HEK293 (cell line): ENCODE measurements at regions not wholly inside any gene's neighbourhood (a gene's known extent, or its start where the extent isn't known, plus 50 kb on each side); places are given as distances from the start of the nearest gene placed in this dataset.

Source experiments
- CTCF ChIA-PET: fragments of 350-600 bp; formaldehyde crosslinking; extraction: SDS; loops from one replicate; lab custom pipeline; 2021; ENCODE audit warnings: antibody characterized with exemption; lab: Yijun Ruan, JAX
- POLR2A ChIA-PET: fragments of 300-600 bp; formaldehyde crosslinking; extraction: SDS; loops from one replicate; lab custom pipeline; 2020; ENCODE audit warnings: antibody characterized with exemption, inconsistent platforms; lab: Yijun Ruan, JAX
- H3K27ac ChIP-seq: fragments of 200-500 bp; sonication (Bioruptor generic); 2 replicates; pipeline ENCODE4 v1.5.1; 2014; ENCODE audit warnings: low read depth, low read length, control low read depth, inconsistent platforms; ENCODE audit errors: extremely low read depth
- H3K36me3 ChIP-seq, 2 experiments: fragments of 200-500 bp in 1 of 2; sonication (Bioruptor generic) in 1 of 2; 1 replicate in 1 of 2; 2 replicates in 1 of 2; pipeline ENCODE4 v1.5.1; 2014 to 2017; ENCODE audit warnings: inconsistent platforms in 2 of 2, low read length in 2 of 2; ENCODE audit not compliant: control insufficient read depth in 2 of 2, insufficient read depth in 1 of 2
- H3K4me1 ChIP-seq: fragments of 200-500 bp; sonication (Bioruptor generic); 2 replicates; pipeline ENCODE4 v1.5.1; 2014; ENCODE audit warnings: mild to moderate bottlenecking, low read length, inconsistent platforms; ENCODE audit not compliant: control insufficient read depth, insufficient read depth
- H3K4me3 ChIP-seq: 2 replicates; pipeline ENCODE4 v1.5.1; 2011; ENCODE audit warnings: low read depth, mild to moderate bottlenecking, control low read depth, low read length, moderate library complexity
- H3K9me3 ChIP-seq: fragments of 200-500 bp; sonication (Bioruptor generic); 2 replicates; pipeline ENCODE4 v1.5.1; 2014; ENCODE audit warnings: low read depth, low read length, inconsistent platforms; ENCODE audit not compliant: control insufficient read depth, insufficient read depth
- BCL6B ChIP-seq: fragments of 450-650 bp; formaldehyde crosslinking; IDR thresholded peaks from 2 replicates; pipeline ENCODE4 v1.5.1; 2017; ENCODE audit warnings: missing biosample characterization, missing genetic modification characterization
- GFI1B ChIP-seq: fragments of 450-650 bp; formaldehyde crosslinking; IDR thresholded peaks from 2 replicates; pipeline ENCODE4 v1.5.1; 2016; ENCODE audit warnings: missing biosample characterization, missing genetic modification characterization
- GLIS1 ChIP-seq: fragments of 450-650 bp; formaldehyde crosslinking; IDR thresholded peaks from 2 replicates; pipeline ENCODE4 v1.5.1; 2016; ENCODE audit warnings: missing biosample characterization, missing genetic modification characterization
- HOXA7 ChIP-seq: sonication (generic); formaldehyde crosslinking; IDR thresholded peaks from 2 replicates; pipeline ENCODE4 v1.8.1; 2022; ENCODE audit warnings: missing genetic modification reagents, borderline replicate concordance
- KLF10 ChIP-seq: fragments of 450-650 bp; IDR thresholded peaks from 2 replicates; pipeline ENCODE4 v1.5.1; 2018; ENCODE audit warnings: missing biosample characterization, mild to moderate bottlenecking, missing genetic modification characterization
- KLF7 ChIP-seq: fragments of 450-650 bp; formaldehyde crosslinking; IDR thresholded peaks from 2 replicates; pipeline ENCODE4 v1.5.1; 2016; ENCODE audit warnings: missing biosample characterization, missing genetic modification characterization, borderline replicate concordance
- MZF1 ChIP-seq: fragments of 450-650 bp; formaldehyde crosslinking; IDR thresholded peaks from 2 replicates; pipeline ENCODE4 v1.5.1; 2017; ENCODE audit warnings: missing biosample characterization, missing genetic modification characterization, borderline replicate concordance
- SP2 ChIP-seq: fragments of 450-650 bp; formaldehyde crosslinking; IDR thresholded peaks from 2 replicates; pipeline ENCODE4 v1.5.1; 2016; ENCODE audit warnings: missing biosample characterization, missing genetic modification characterization
- ZBTB21 ChIP-seq: fragments of 450-650 bp; formaldehyde crosslinking; IDR thresholded peaks from 2 replicates; pipeline ENCODE4 v1.5.1; 2017; ENCODE audit warnings: missing biosample characterization, missing genetic modification characterization
- ZBTB7A ChIP-seq: fragments of 450-650 bp; formaldehyde crosslinking; IDR thresholded peaks from 2 replicates; pipeline ENCODE4 v1.5.1; 2016; ENCODE audit warnings: low read depth, missing biosample characterization, missing genetic modification characterization
- ZFP3 ChIP-seq: fragments of 450-650 bp; formaldehyde crosslinking; IDR thresholded peaks from 2 replicates; pipeline ENCODE4 v1.5.1; 2016; ENCODE audit warnings: low read depth, missing biosample characterization, missing genetic modification characterization
- ZNF10 ChIP-seq: fragments of 450-650 bp; formaldehyde crosslinking; IDR thresholded peaks from 2 replicates; pipeline ENCODE4 v1.5.1; 2017; ENCODE audit warnings: missing biosample characterization, missing genetic modification characterization
- ZNF112 ChIP-seq: fragments of 450-650 bp; formaldehyde crosslinking; IDR thresholded peaks from 2 replicates; pipeline ENCODE4 v1.5.0; 2017; ENCODE audit warnings: missing biosample characterization, missing genetic modification characterization
- ZNF155 ChIP-seq: fragments of 450-650 bp; formaldehyde crosslinking; IDR thresholded peaks from 2 replicates; pipeline ENCODE4 v1.5.1; 2016; ENCODE audit warnings: missing biosample characterization, missing genetic modification characterization
- ZNF24 ChIP-seq: fragments of 450-650 bp; formaldehyde crosslinking; IDR thresholded peaks from 2 replicates; pipeline ENCODE4 v1.5.1; 2016; ENCODE audit warnings: missing biosample characterization, missing genetic modification characterization
- ZNF335 ChIP-seq: fragments of 450-650 bp; formaldehyde crosslinking; conservative IDR thresholded peaks from 2 replicates; pipeline ENCODE4 v1.5.1; 2016; ENCODE audit warnings: missing biosample characterization, missing genetic modification characterization
- ZNF501 ChIP-seq: fragments of 450-650 bp; formaldehyde crosslinking; IDR thresholded peaks from 2 replicates; pipeline ENCODE4 v1.5.1; 2016; ENCODE audit warnings: missing biosample characterization, missing genetic modification characterization
- ZNF514 ChIP-seq: fragments of 450-650 bp; formaldehyde crosslinking; IDR thresholded peaks from 2 replicates; pipeline ENCODE4 v1.5.1; 2016; ENCODE audit warnings: missing biosample characterization, missing genetic modification characterization
- ZNF521 ChIP-seq: fragments of 450-650 bp; formaldehyde crosslinking; IDR thresholded peaks from 2 replicates; pipeline ENCODE4 v1.5.1; 2017; ENCODE audit warnings: missing biosample characterization, mild to moderate bottlenecking, missing genetic modification characterization
- ZNF560 ChIP-seq: fragments of 450-650 bp; formaldehyde crosslinking; IDR thresholded peaks from 2 replicates; pipeline ENCODE4 v1.5.1; 2017; ENCODE audit warnings: missing biosample characterization, missing genetic modification characterization, borderline replicate concordance
- ZNF621 ChIP-seq: fragments of 450-650 bp; formaldehyde crosslinking; IDR thresholded peaks from 2 replicates; pipeline ENCODE4 v1.5.1; 2017; ENCODE audit warnings: missing biosample characterization, missing genetic modification characterization
- ZNF629 ChIP-seq: fragments of 450-650 bp; formaldehyde crosslinking; IDR thresholded peaks from 2 replicates; pipeline ENCODE4 v1.5.1; 2017; ENCODE audit warnings: missing biosample characterization, missing genetic modification characterization
- ZNF677 ChIP-seq: fragments of 450-650 bp; IDR thresholded peaks from 2 replicates; pipeline ENCODE4 v1.5.0; 2018; ENCODE audit warnings: missing biosample characterization, mild to moderate bottlenecking, missing genetic modification characterization, moderate library complexity
- ZNF777 ChIP-seq: fragments of 450-650 bp; formaldehyde crosslinking; IDR thresholded peaks from 2 replicates; pipeline ENCODE4 v1.5.1; 2017; ENCODE audit warnings: missing biosample characterization, missing genetic modification characterization, borderline replicate concordance
- ZNF830 ChIP-seq: fragments of 450-650 bp; IDR thresholded peaks from 2 replicates; pipeline ENCODE4 v1.5.0; 2018; ENCODE audit warnings: missing biosample characterization, missing genetic modification characterization, low read depth, mild to moderate bottlenecking, moderate library complexity
- TF ChIP-seq, protein P1 (sequence below): fragments of 450-650 bp; formaldehyde crosslinking; IDR thresholded peaks from 2 replicates; pipeline ENCODE4 v1.5.1; 2016; ENCODE audit warnings: missing biosample characterization, missing genetic modification characterization

- no peak for TF ChIP-seq ZNF621 (tag by site-specific recombination)
- TF ChIP-seq, all 188 proteins: peak for 0
Measured at GRCh38 chr7:15929411-15929810, 242.9 kb upstream of the MEOX2 start (continued).

GRCh38 chr7:15925608-15926007, 239.1 kb upstream of the MEOX2 start:
- Histone ChIP-seq H3K36me3 (no peaks in the 10 kb centered on the region), H3K9me3 (no peaks in the 10 kb centered on the region), H3K4me3 (no peak overlapping the region), H3K27ac (no peak overlapping the region), H3K4me1 (no peaks in the 10 kb centered on the region)
- no peak for TF ChIP-seq GFI1B (tag by site-specific recombination)
- TF ChIP-seq ZNF335 (tag by site-specific recombination) = no peak
- no peak for TF ChIP-seq ZNF24 (tag by site-specific recombination)
- no peak for TF ChIP-seq SP2 (tag by site-specific recombination)
- no peak for TF ChIP-seq KLF7 (tag by site-specific recombination)
- no peak for TF ChIP-seq ZNF10
- no peak for TF ChIP-seq ZNF830 (tag by site-specific recombination)
- TF ChIP-seq ZBTB21 (tag by site-specific recombination) = no peak
- TF ChIP-seq, protein P1, sequence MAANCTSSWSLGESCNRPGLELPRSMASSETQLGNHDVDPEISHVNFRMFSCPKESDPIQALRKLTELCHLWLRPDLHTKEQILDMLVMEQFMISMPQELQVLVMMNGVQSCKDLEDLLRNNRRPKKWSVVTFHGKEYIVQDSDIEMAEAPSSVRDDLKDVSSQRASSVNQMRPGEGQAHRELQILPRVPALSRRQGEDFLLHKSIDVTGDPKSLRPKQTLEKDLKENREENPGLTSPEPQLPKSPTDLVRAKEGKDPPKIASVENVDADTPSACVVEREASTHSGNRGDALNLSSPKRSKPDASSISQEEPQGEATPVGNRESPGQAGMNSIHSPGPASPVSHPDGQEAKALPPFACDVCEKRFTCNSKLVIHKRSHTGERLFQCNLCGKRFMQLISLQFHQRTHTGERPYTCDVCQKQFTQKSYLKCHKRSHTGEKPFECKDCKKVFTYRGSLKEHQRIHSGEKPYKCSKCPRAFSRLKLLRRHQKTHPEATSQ = no peak
- TF ChIP-seq ZNF777 (tag by site-specific recombination) = no peak
- ChIA-PET CTCF (no interaction called here), POLR2A (no interaction called here)

DNA sequence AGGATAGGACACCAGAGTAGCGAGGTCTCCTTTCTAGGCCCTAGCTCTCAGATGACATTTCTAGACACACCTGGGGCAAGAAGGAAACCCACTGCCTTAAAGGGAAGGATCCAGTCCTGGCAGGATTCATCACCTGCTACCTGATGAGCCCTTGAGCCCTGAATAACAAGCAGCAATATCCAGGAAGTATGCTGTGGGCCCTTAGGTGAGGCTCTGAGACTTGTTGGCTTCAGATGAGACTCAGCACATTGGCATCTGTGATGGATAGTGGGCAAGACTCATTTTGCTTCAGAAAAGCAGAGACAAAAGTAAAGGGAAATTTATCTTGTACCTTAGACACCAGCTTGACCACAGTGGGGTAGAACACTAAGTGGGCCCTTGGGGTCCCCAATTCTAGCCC, 238.4 kb upstream of the MEOX2 start:
- Histone ChIP-seq H3K4me1 (no peaks in the 10 kb centered on the region), H3K4me3 (no peak overlapping the region), H3K27ac (no peak overlapping the region), H3K9me3 (no peaks in the 10 kb centered on the region), H3K36me3 (no peaks in the 10 kb centered on the region)
- ChIA-PET CTCF (no interaction called here), POLR2A (no interaction called here)
- TF ChIP-seq ZNF112 = no peak
- no peak for TF ChIP-seq ZNF677 (tag by site-specific recombination)
- TF ChIP-seq ZNF560 (tag by site-specific recombination) = no peak
- TF ChIP-seq KLF7 (tag by site-specific recombination) = no peak
- no peak for TF ChIP-seq ZBTB7A (tag by site-specific recombination)
- no peak for TF ChIP-seq SP2 (tag by site-specific recombination)
- TF ChIP-seq BCL6B = no peak
- no peak for TF ChIP-seq KLF10
- TF ChIP-seq ZNF155 (tag by site-specific recombination) = no peak
- no peak for TF ChIP-seq GLIS1 (tag by site-specific recombination)

GRCh38 chr7:15922002-15922401, 235.5 kb upstream of the MEOX2 start:
- TF ChIP-seq ZNF514 (tag by site-specific recombination) = no peak
- TF ChIP-seq ZNF629 = no peak
- no peak for TF ChIP-seq HOXA7 (CRISPR knock-in tag)
- TF ChIP-seq ZNF521 (tag by site-specific recombination) = no peak
- no peak for TF ChIP-seq ZNF112
- no peak for TF ChIP-seq MZF1
- TF ChIP-seq ZNF501 (tag by site-specific recombination) = no peak
- no peak for TF ChIP-seq ZFP3 (tag by site-specific recombination)
- TF ChIP-seq, all 188 proteins: peak for 0
- Histone ChIP-seq H3K4me1 (no peaks in the 10 kb centered on the region), H3K9me3 (no peaks in the 10 kb centered on the region), H3K27ac (no peak overlapping the region), H3K4me3 (no peak overlapping the region), H3K36me3 (no peaks in the 10 kb centered on the region)
- ChIA-PET POLR2A (no interaction called here), CTCF (interaction anchor here (1.0 kb wide), 1 partner anchor 8 kb away, joined by 3 read pairs; no protein-coding TSS in a partner anchor)
